A673 (cell line): ENCODE measurements at regions not wholly inside any gene's neighbourhood (a gene's known extent, or its start where the extent isn't known, plus 50 kb on each side); places are given as distances from the start of the nearest gene placed in this dataset.

Source experiments
- BruUV-seq: library from RNA; stranded (reverse); fragments of 400-500 nt; replicated peaks from 2 replicates; lab custom pipeline; 2021; lab: Mats Ljungman, UMichigan
- CTCF ChIA-PET: fragments of 300-600 bp; sonication (Branson Sonifier 250); formaldehyde crosslinking; loops from one replicate; lab custom pipeline; 2022; ENCODE audit warnings: antibody characterized with exemption; lab: Charles Lee
- POLR2A ChIA-PET: fragments of 300-600 bp; sonication (Branson Sonifier 250); formaldehyde crosslinking; loops from one replicate; lab custom pipeline; 2022; ENCODE audit warnings: antibody characterized with exemption; ENCODE audit not compliant: low non-redundant PET; lab: Charles Lee
- DNase-seq: peaks from one replicate; pipeline ENCODE4 v3.0.0-alpha.2; 2015; ENCODE audit warnings: low spot score
- H3K27ac ChIP-seq: fragments of 200-600 bp; sonication (generic); 2 replicates; pipeline ENCODE4 v1.5.1; 2016; ENCODE audit warnings: mixed run types, low read depth, mild to moderate bottlenecking, mixed read lengths, antibody characterized with exemption, low read length; ENCODE audit not compliant: poor library complexity, severe bottlenecking
- H3K27me3 ChIP-seq: fragments of 200-600 bp; sonication (generic); replicated peaks from 2 replicates; pipeline ENCODE4 v1.6.1; 2017; ENCODE audit warnings: mixed run types, low read depth, mild to moderate bottlenecking, mixed read lengths, antibody characterized with exemption, low read length; ENCODE audit not compliant: insufficient read depth, poor library complexity
- H3K36me3 ChIP-seq: fragments of 200-600 bp; sonication (generic); 2 replicates; pipeline ENCODE4 v1.6.1; 2016; ENCODE audit warnings: mixed run types, mild to moderate bottlenecking, mixed read lengths, antibody characterized with exemption, low read length; ENCODE audit not compliant: insufficient read depth, poor library complexity, severe bottlenecking
- H3K4me1 ChIP-seq: fragments of 200-600 bp; sonication (generic); 2 replicates; pipeline ENCODE4 v1.6.1; 2017; ENCODE audit warnings: mixed run types, mild to moderate bottlenecking, mixed read lengths, antibody characterized with exemption, low read length; ENCODE audit not compliant: insufficient read depth, poor library complexity, severe bottlenecking
- H3K4me3 ChIP-seq: fragments of 200-600 bp; sonication (generic); 2 replicates; pipeline ENCODE4 v1.5.1; 2016; ENCODE audit warnings: low read depth, mixed run types, mild to moderate bottlenecking, mixed read lengths, low read length; ENCODE audit not compliant: poor library complexity, severe bottlenecking
- H3K9me3 ChIP-seq: fragments of 200-600 bp; sonication (generic); 2 replicates; pipeline ENCODE4 v1.6.1; 2016; ENCODE audit warnings: mixed run types, low read depth, mild to moderate bottlenecking, mixed read lengths, antibody characterized with exemption, low read length; ENCODE audit not compliant: poor library complexity, severe bottlenecking
- EZH2 ChIP-seq: fragments of 200-600 bp; sonication (generic); IDR thresholded peaks from 2 replicates; pipeline ENCODE4 v1.6.1; 2017; ENCODE audit warnings: borderline replicate concordance, low read depth, mild to moderate bottlenecking, mixed read lengths, antibody characterized with exemption, low read length; ENCODE audit not compliant: poor library complexity, severe bottlenecking
- intact Hi-C: fragments of 100-400 bp; cut with micrococcal nuclease; formaldehyde crosslinking; loops from one replicate; pipeline ENCODE4 v1.10.0; 2022; ENCODE audit not compliant: unreplicated experiment
- TF ChIP-seq, protein P1 (sequence below): fragments of 300-800, 200-600 bp; sonication (generic); conservative IDR thresholded peaks from 2 replicates; pipeline ENCODE4 v1.5.1; 2017; ENCODE audit warnings: low read depth, mild to moderate bottlenecking, antibody characterized with exemption, low read length, moderate library complexity, mixed read lengths

DNA sequence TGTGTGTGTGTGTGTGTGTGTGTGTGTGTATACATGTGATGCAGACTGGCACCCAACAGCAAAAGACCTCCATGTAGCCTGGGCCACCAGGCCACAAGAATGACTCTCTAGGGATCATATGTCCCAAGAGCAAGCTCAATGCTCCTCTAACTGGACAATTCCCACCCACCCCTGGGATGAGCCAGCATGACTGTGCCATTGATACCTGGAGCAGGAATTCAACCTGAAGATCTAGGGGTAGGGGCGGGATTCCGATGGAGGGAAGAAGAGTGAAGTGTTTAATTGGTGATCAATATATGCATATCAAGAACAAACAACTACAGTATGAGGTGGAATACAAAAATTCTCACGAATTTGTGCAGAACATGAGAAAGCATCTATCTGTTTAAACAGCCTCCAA, 136.2 kb downstream of the PSMG1 start:
- DNase-seq: no peak
- BruUV-seq: no TSS peak
- POLR2A ChIA-PET: no interaction called here

DNA sequence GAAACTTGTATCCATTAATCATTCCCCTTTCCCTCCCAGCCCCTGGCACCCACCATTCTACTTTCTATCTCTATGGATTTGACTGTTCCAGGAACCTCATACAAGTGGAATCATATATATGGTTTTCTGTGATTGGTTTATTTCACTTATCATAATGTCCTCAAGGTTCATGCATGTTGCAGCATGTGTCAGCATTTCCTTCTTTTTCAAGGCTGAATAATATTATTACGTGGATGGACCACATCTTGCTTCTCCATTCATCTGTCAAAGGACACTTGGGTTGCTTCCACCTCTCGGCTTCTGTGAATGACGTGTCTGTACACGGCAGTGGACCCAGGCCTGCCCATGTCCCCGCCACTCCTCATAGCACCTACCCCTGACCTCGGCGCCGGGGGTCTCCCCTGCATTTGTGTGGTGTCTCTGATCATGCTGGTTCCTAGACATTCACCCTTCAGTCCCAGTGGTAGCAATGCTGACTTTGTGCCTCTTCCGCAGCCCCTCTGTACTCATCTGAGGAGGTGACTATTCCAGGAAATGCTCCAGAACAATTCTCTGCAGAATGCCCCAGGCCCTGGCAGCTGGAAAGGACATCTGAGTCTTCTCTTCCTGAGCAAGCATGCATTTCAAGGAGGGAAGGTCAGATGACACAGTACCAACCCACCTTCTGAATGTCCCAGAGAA, 136.9 kb downstream of the PSMG1 start:
- POLR2A ChIA-PET: no interaction called here

More for the DNA sequence above, 136.2 kb downstream of the PSMG1 start:
- TF ChIP-seq, protein P1, sequence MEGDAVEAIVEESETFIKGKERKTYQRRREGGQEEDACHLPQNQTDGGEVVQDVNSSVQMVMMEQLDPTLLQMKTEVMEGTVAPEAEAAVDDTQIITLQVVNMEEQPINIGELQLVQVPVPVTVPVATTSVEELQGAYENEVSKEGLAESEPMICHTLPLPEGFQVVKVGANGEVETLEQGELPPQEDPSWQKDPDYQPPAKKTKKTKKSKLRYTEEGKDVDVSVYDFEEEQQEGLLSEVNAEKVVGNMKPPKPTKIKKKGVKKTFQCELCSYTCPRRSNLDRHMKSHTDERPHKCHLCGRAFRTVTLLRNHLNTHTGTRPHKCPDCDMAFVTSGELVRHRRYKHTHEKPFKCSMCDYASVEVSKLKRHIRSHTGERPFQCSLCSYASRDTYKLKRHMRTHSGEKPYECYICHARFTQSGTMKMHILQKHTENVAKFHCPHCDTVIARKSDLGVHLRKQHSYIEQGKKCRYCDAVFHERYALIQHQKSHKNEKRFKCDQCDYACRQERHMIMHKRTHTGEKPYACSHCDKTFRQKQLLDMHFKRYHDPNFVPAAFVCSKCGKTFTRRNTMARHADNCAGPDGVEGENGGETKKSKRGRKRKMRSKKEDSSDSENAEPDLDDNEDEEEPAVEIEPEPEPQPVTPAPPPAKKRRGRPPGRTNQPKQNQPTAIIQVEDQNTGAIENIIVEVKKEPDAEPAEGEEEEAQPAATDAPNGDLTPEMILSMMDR: no peak
- no peak overlapping the region for H3K27ac ChIP-seq
- no peaks in the 10 kb centered on the region for H3K9me3 ChIP-seq
- no peaks in the 10 kb centered on the region for H3K36me3 ChIP-seq
- H3K4me3 ChIP-seq: no peak overlapping the region
- intact Hi-C loops: no loop called here
- no peaks in the 10 kb centered on the region for H3K4me1 ChIP-seq
- H3K27me3 ChIP-seq: no peaks in the 10 kb centered on the region
- CTCF ChIA-PET: no interaction called here

DNA sequence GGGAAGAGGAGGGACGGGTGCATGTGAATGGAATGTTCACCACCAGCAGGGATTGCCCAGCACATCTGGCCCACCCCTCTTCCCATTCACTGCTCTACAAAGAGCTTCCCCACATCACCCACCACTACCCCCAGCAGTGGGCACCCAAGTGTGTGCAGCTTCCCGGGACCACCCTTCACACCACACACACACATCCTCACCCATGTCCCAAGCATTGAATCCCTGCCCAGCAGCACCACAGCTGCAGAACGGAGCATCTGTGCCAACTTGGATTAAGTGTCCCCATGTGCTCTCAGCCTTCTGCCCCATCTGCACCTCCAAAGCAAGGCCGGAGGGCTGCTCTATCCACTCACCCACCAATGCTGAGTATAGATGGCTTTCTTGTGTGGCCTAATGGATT, 141.4 kb downstream of the PSMG1 start:
- ChIA-PET POLR2A (no interaction called here), CTCF (no interaction called here)
- Histone ChIP-seq H3K4me1 (no peaks in the 10 kb centered on the region), H3K27me3 (no peaks in the 10 kb centered on the region), H3K4me3 (no peak overlapping the region), H3K9me3 (no peaks in the 10 kb centered on the region), H3K27ac (no peak overlapping the region), H3K36me3 (no peaks in the 10 kb centered on the region)
- TF ChIP-seq, protein P1: no peak
- TF ChIP-seq EZH2: no peak
- intact Hi-C loops: no loop called here
- no peak for DNase-seq
- no TSS peak for BruUV-seq

More for the DNA sequence above, 136.9 kb downstream of the PSMG1 start:
- no TSS peak for BruUV-seq
- Histone ChIP-seq H3K27ac (no peak overlapping the region), H3K27me3 (no peaks in the 10 kb centered on the region), H3K4me1 (no peaks in the 10 kb centered on the region), H3K4me3 (no peak overlapping the region), H3K9me3 (no peaks in the 10 kb centered on the region), H3K36me3 (no peaks in the 10 kb centered on the region)
- CTCF ChIA-PET: no interaction called here
- intact Hi-C loops: no loop called here
- TF ChIP-seq EZH2: no peak
- TF ChIP-seq, protein P1: no peak
- no peak for DNase-seq
